ENCODE measurements at regions not wholly inside any gene's neighbourhood (a gene's known extent, or its start where the extent isn't known, plus 50 kb on each side); places are given as distances from the start of the nearest gene placed in this dataset.

DNA sequence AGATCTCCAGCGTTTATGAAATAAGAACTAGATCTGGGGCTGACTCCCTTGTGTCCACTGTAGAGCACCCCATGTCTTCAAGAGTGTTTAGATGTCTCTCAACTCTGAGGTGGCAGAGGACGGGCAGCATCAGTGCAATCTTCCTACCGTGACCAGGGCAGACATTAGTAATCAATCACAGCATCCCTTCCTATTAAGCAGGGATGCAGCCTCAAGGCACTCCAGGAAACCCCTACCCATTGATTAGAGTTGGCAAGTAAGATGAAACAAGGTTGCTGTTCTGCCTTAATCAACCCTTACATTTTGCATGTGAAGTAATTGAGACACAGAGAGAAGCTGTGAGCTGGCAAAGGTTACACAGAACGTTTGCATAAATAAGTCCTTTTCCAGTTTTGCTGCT lies 283.7 kb upstream of the ZMIZ1 start:
- POLR2A ChIA-PET: no interaction called here
- RAD21 ChIA-PET (ENCODE audit: low non-redundant PET in 1 of 2, low total read pairs in 2 of 2, uncharacterized antibody in 2 of 2, unreplicated experiment in 2 of 2): no interaction called here
- DNase-seq (ENCODE audit: low read depth, low spot score) (no peak), ATAC-seq (no peak)
- H3K4me3 ChIP-seq (replicated peaks in 1 of 2; ENCODE audit: low read depth in 1 of 2, low read length in 2 of 2): no peak overlapping the region
- CTCF ChIA-PET: no interaction called here
- no peaks in the 10 kb centered on the region for H4K20me1 ChIP-seq (ENCODE audit: insufficient read depth)
- BruUV-seq (replicated peaks): no TSS peak
- no peak overlapping the region for H3K4me2 ChIP-seq (ENCODE audit: low read length)
- intact Hi-C loops (cut with micrococcal nuclease): no loop called here
- H2AFZ ChIP-seq (ENCODE audit: low read depth, low read length, poor library complexity, severe bottlenecking): no peak overlapping the region
- no peak overlapping the region for H3K9ac ChIP-seq (ENCODE audit: low read length)
- H3K79me2 ChIP-seq (ENCODE audit: insufficient read depth, low read length): no peaks in the 10 kb centered on the region
- TF ChIP-seq, protein P1, sequence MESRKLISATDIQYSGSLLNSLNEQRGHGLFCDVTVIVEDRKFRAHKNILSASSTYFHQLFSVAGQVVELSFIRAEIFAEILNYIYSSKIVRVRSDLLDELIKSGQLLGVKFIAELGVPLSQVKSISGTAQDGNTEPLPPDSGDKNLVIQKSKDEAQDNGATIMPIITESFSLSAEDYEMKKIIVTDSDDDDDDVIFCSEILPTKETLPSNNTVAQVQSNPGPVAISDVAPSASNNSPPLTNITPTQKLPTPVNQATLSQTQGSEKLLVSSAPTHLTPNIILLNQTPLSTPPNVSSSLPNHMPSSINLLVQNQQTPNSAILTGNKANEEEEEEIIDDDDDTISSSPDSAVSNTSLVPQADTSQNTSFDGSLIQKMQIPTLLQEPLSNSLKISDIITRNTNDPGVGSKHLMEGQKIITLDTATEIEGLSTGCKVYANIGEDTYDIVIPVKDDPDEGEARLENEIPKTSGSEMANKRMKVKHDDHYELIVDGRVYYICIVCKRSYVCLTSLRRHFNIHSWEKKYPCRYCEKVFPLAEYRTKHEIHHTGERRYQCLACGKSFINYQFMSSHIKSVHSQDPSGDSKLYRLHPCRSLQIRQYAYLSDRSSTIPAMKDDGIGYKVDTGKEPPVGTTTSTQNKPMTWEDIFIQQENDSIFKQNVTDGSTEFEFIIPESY (IDR thresholded peaks at IDR 0.05; ENCODE audit: extremely low read depth, insufficient replicate concordance, low read length): no peak
- TF ChIP-seq FOSL1 (IDR thresholded peaks at IDR 0.05; ENCODE audit: low read depth): no peak
- TF ChIP-seq POLR2A (IDR thresholded peaks at IDR 0.05; ENCODE audit: borderline replicate concordance, extremely low read depth, insufficient read depth, insufficient read length): no peak
- TF ChIP-seq, protein P2, sequence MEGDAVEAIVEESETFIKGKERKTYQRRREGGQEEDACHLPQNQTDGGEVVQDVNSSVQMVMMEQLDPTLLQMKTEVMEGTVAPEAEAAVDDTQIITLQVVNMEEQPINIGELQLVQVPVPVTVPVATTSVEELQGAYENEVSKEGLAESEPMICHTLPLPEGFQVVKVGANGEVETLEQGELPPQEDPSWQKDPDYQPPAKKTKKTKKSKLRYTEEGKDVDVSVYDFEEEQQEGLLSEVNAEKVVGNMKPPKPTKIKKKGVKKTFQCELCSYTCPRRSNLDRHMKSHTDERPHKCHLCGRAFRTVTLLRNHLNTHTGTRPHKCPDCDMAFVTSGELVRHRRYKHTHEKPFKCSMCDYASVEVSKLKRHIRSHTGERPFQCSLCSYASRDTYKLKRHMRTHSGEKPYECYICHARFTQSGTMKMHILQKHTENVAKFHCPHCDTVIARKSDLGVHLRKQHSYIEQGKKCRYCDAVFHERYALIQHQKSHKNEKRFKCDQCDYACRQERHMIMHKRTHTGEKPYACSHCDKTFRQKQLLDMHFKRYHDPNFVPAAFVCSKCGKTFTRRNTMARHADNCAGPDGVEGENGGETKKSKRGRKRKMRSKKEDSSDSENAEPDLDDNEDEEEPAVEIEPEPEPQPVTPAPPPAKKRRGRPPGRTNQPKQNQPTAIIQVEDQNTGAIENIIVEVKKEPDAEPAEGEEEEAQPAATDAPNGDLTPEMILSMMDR (IDR thresholded peaks at IDR 0.05 in 2 of 3, conservative IDR thresholded peaks at IDR 0.05 in 1 of 3; ENCODE audit: borderline replicate concordance in 1 of 3, insufficient read depth in 1 of 3, low read depth in 2 of 3, low read length in 2 of 3): no peak
- TF ChIP-seq, protein P3, sequence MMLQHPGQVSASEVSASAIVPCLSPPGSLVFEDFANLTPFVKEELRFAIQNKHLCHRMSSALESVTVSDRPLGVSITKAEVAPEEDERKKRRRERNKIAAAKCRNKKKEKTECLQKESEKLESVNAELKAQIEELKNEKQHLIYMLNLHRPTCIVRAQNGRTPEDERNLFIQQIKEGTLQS (IDR thresholded peaks at IDR 0.05): no peak
- no peaks in the 10 kb centered on the region for H3K4me1 ChIP-seq (ENCODE audit: control insufficient read depth in 1 of 2, insufficient read depth in 2 of 2, low read length in 2 of 2)
- H3K27ac ChIP-seq (ENCODE audit: low read depth, low read length): no peak overlapping the region
- peaks cover 14% of the 10 kb centered on the region for H3K27me3 ChIP-seq (ENCODE audit: insufficient read depth, low read length)
- no peaks in the 10 kb centered on the region for H3K9me3 ChIP-seq (ENCODE audit: control insufficient read depth in 1 of 2, insufficient read depth in 1 of 2, low read depth in 1 of 2, low read length in 2 of 2)
- no peaks in the 10 kb centered on the region for H3K9me2 ChIP-seq (ENCODE audit: insufficient read depth)
- no peaks in the 10 kb centered on the region for H3K36me3 ChIP-seq (ENCODE audit: control insufficient read depth in 1 of 2, insufficient read depth in 2 of 2, low read length in 2 of 2)

DNA sequence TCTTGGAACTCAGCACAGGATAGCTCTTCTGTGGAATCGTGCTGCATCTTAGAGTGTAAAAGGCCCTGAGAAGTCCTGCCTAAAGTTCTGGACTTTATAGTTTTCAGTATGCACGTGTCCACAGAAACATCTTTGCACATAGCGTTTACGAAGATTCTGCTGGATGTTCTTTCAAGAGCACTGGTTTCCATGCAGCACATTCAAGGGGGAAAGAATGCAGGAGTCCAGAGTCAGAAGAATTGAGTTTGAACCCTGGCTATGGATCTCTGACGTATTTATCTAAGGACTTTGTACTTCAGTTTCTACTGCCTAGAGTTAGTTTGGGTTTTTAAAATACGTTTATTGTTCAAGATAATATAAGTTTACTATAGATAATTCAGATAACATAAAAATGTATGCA lies 282.8 kb upstream of the ZMIZ1 start:
- BruUV-seq (replicated peaks): no TSS peak
- H3K4me1 ChIP-seq (ENCODE audit: control insufficient read depth in 1 of 2, insufficient read depth in 2 of 2, low read length in 2 of 2): no peaks in the 10 kb centered on the region
- no peak overlapping the region for H3K9ac ChIP-seq (ENCODE audit: low read length)
- no peaks in the 10 kb centered on the region for H3K9me2 ChIP-seq (ENCODE audit: insufficient read depth)
- H3K79me2 ChIP-seq (ENCODE audit: insufficient read depth, low read length): no peaks in the 10 kb centered on the region
- H3K4me3 ChIP-seq (replicated peaks in 1 of 2; ENCODE audit: low read depth in 1 of 2, low read length in 2 of 2): no peak overlapping the region
- DNase-seq (ENCODE audit: low read depth, low spot score): no peak
- ChIA-PET CTCF (no interaction called here), RAD21 (ENCODE audit: low non-redundant PET in 1 of 2, low total read pairs in 2 of 2, uncharacterized antibody in 2 of 2, unreplicated experiment in 2 of 2) (no interaction called here), POLR2A (no interaction called here)
- H3K4me2 ChIP-seq (ENCODE audit: low read length): no peak overlapping the region
- H3K27me3 ChIP-seq (ENCODE audit: insufficient read depth, low read length): peaks cover 14% of the 10 kb centered on the region
- no peaks in the 10 kb centered on the region for H3K9me3 ChIP-seq (ENCODE audit: control insufficient read depth in 1 of 2, insufficient read depth in 1 of 2, low read depth in 1 of 2, low read length in 2 of 2)
- no peaks in the 10 kb centered on the region for H3K36me3 ChIP-seq (ENCODE audit: control insufficient read depth in 1 of 2, insufficient read depth in 2 of 2, low read length in 2 of 2)
- no peak overlapping the region for H2AFZ ChIP-seq (ENCODE audit: low read depth, low read length, poor library complexity, severe bottlenecking)
- intact Hi-C loops (cut with micrococcal nuclease): no loop called here
- H4K20me1 ChIP-seq (ENCODE audit: insufficient read depth): no peaks in the 10 kb centered on the region
- H3K27ac ChIP-seq (ENCODE audit: low read depth, low read length): no peak overlapping the region
- no peak for ATAC-seq
- no peak for TF ChIP-seq RAD21 (IDR thresholded peaks at IDR 0.05; ENCODE audit: low read depth)
- no peak for TF ChIP-seq ELF1 (IDR thresholded peaks at IDR 0.05; ENCODE audit: borderline replicate concordance, low read depth)
- TF ChIP-seq POLR2AphosphoS5 (IDR thresholded peaks at IDR 0.05; ENCODE audit: low read depth, low read length): no peak
- TF ChIP-seq, protein P3 (IDR thresholded peaks at IDR 0.05): no peak
- no peak for TF ChIP-seq SRF (IDR thresholded peaks at IDR 0.05; ENCODE audit: low read depth)
- no peak for TF ChIP-seq ZNF274 (IDR thresholded peaks at IDR 0.05; ENCODE audit: low read depth, low read length)
- no peak for TF ChIP-seq JUND (IDR thresholded peaks at IDR 0.05)
- no peak for TF ChIP-seq CEBPB (IDR thresholded peaks at IDR 0.05; ENCODE audit: low read depth)
- TF ChIP-seq SP1 (IDR thresholded peaks at IDR 0.05; ENCODE audit: low read depth): no peak
- TF ChIP-seq, protein P4, sequence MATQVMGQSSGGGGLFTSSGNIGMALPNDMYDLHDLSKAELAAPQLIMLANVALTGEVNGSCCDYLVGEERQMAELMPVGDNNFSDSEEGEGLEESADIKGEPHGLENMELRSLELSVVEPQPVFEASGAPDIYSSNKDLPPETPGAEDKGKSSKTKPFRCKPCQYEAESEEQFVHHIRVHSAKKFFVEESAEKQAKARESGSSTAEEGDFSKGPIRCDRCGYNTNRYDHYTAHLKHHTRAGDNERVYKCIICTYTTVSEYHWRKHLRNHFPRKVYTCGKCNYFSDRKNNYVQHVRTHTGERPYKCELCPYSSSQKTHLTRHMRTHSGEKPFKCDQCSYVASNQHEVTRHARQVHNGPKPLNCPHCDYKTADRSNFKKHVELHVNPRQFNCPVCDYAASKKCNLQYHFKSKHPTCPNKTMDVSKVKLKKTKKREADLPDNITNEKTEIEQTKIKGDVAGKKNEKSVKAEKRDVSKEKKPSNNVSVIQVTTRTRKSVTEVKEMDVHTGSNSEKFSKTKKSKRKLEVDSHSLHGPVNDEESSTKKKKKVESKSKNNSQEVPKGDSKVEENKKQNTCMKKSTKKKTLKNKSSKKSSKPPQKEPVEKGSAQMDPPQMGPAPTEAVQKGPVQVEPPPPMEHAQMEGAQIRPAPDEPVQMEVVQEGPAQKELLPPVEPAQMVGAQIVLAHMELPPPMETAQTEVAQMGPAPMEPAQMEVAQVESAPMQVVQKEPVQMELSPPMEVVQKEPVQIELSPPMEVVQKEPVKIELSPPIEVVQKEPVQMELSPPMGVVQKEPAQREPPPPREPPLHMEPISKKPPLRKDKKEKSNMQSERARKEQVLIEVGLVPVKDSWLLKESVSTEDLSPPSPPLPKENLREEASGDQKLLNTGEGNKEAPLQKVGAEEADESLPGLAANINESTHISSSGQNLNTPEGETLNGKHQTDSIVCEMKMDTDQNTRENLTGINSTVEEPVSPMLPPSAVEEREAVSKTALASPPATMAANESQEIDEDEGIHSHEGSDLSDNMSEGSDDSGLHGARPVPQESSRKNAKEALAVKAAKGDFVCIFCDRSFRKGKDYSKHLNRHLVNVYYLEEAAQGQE (IDR thresholded peaks at IDR 0.05; ENCODE audit: low read depth): no peak

All from HCT116 (cell line).